Renal cortex interstitium (tissue), 11 donors: ENCODE measurements at regions not wholly inside any gene's neighbourhood (a gene's known extent, or its start where the extent isn't known, plus 50 kb on each side); places are given as distances from the start of the nearest gene placed in this dataset.

ENCODE experiments used
- DNase-seq, 11 donors: peaks; one replicate each; pipeline ENCODE4 v3.0.0-alpha.2; 2013; ENCODE audit warnings: low read depth in 9 of 11, low spot score in 4 of 11; ENCODE audit errors: extremely low read depth in 1 of 11

DNA sequence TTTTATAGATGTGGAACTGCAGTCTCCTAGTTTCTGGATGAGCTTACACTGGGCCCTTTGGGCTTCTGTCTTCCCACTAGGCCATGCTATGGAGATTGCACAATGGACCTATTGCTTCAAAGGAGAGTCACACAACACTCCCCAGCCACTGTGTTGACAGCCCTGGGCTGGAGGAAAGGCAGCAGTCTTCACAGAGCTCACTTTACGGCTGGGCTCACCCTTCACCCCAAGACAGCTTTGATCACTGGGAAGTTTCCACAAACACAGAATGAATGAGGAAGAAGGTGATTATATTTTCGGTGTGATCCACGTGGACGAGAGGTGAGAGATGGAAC lies 92.7 kb upstream of the GDF10 start:
- no peak for DNase-seq

DNA sequence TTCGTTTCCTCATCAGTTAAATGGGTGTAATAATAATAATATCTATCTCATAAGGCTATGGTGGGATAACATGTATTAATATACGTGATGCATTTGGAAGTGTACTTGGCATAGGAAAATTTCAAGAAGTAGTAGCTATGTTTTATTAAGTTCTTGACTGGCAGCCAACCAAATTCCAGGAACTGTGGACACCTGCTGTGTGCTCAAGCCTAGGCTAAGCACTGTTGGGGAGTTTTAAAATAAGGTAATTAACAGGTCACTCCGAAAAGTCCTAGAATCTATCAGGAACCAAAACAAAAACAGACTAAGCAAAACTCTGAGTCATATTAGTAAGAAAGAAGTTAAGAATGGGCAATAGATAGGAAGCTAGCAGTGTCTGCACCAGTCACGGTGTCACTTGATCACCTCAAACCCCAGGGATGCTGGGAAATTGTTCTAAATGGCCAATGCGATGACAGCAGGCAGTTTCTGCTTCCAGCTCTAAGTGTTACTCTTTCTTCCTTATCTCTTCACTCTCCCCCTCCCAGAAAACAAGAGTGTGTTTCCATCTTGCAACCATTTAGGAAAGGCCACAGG lies 92.0 kb upstream of the GDF10 start:
- DNase-seq, result no peak

DNA sequence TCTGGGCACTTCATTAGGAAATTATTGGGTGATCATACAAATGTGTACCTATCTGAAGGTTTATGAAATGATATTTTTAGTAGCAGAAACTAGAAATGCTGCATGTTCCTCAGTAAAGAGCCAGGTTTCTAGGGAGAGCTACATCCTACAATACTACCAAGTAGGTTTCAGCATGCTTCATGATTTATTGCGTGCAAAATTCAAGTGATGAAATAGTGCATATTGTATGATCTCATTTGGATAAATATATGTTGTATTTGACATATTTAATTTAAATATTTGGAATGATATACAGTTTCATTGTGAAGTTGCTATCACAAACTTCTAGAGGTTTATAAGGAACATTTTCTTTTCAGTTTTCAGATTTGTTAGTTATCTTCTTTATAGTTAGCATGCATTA lies 90.5 kb upstream of the GDF10 start:
- DNase-seq, result no peak

DNA sequence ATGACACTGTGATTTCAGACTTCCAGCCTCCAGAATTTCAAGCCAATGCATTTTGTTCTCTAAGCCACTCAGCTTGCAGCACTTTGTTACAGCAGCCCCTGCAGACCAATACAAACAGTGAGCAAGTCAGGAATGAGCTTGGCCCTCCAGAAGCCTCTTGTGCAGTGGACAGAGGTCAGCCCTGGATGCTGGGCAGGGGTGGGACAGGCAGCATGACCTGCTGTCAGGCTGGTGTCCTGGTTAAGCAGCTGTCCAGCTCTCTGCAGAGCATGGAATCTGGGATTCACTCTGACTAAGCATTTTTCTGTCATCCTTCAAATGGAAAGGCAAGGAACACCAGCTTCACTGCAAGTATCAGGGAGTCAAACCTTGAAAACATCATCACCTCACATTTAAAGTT lies 85.5 kb upstream of the GDF10 start:
- no peak for DNase-seq

DNA sequence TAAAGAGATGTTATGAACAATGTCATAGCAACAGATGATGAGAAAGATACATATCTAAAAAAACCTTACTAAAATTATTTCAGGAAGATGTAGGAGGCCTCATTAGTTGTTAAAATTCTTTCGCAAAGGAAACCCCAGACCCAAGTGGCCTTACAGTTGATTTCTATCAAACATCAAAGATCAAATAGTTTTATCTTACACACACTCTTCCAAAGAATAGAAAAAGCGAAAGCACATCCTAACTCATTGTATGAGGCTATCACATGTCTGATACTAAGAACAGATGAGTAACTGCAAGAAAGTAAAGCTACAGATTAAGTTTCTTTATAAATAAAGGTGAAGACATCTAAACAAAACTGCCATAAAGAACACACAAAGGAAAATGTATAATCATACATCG lies 82.9 kb upstream of the GDF10 start:
- no peak for DNase-seq

DNA sequence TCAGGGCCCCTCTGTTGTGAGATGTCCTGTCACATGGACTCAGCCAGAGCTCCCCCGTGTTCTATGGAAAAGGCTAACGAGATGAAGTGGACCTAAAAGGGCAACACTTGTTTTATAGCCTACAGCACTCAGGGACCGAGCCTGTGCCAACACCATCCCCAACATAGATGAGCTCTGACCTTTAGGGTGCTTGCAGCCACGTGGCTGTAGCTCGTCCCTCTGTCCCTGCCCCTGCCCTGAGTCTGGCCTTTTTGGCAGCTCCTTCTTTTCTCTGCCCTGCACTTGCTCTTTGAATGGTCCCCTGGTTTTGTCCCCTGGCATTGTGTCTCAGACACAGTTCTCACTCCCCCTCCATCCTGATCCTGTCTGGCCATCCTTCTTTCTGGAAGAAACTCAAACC lies 81.2 kb upstream of the GDF10 start:
- no peak for DNase-seq

DNA sequence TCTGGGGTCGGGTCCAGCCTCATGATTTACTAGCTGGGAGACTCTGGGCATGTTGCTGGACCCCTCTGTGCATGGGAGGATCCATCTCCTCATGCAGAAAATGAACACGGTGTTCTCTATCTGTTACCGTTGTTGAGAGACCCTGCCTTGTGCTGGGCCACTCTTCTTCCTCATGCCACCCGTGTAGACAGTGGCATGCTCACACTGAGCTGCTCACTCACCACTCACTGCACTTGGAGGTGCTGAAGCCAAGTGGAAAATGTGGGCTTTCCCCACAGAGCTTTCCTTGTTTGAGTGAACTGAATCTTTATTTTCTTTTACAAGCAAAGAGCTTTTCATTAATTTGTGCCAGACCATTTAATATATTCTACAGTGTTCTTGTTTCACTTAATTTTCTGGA lies 77.5 kb upstream of the GDF10 start:
- no peak for DNase-seq

DNA sequence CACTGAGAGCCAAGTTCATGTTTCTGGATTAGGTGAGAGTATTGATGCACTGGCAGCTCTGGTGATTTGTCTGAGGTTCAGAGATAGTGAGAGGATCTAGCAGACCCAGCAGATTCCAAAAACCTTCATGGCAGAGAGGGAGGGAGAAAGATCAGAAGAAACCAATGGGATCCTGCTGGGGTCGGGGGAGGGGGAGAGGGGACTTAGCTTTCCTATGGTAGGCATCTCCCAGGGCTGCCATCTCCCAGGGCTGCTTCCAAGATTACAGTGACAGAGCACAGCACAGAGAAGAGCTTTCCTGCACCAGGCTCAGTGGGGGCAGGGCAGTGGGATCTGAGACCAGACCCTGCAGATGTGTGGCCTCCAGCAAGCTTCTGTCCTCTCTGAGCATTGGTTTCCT lies 76.8 kb upstream of the GDF10 start:
- no peak for DNase-seq

DNA sequence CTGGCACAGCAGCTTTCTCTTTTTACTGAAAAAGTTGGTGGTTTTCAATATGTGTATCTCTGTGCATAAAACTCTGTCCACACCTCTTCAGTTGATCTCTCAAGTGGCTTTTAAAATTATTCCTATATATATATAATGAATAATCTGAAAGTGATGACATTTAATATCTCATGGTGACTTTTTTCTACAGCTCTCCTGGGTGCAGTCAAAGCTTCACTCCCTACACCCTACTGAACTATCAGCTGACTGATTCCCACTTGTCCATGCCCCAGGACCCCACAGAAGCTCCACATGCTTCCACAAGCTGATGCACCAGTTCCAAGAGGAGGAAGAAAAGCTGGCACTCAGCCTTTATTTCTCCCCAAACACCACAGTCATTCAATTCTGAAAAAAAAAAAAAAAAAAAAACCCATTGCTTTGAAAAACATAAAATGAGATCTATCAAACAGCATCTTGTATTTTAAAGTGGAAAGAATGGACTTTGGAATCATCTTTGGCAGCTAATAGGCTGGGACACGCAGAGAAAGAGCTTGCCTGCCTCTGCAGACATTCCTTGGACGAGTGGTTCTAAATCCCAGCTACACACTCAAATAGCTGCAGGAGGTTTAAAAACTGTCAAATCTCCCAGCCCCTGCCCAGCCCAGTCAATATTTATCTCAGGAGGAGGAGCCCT lies 75.3 kb upstream of the GDF10 start:
- no peak for DNase-seq

DNA sequence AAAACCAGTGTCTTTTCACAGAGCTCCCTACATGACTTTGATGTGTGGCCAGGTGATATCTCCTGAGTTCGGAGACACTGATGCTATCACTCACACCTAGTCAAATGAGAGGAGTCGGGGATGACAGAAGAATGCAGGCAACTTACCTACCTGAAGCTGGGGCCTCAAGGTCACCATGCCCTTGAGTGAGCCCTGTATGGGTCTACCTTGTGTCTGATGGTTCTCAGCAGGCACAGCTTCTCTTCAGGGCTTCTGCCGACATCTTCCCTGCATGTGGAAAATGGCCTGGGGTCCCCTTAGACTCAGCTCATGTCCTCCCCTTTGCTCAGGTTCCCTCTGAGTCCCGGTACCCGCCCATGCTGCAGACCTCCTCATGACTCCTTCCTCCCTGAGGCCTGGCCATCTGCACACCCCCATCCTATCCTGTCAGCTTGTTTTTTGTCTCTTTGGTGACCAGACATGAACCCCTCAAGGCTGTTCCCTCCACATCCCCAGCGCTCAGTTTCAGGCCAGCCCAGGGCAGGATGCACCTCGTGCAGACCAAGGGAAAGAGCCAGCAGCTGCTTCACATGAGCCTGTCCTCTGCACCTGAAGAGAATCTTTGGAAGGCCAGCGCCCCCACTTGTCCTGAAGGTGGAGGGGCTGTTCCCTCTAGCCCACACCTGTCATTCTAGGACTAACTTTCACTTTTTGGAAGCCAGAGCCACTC lies 74.6 kb upstream of the GDF10 start:
- no peak for DNase-seq

DNA sequence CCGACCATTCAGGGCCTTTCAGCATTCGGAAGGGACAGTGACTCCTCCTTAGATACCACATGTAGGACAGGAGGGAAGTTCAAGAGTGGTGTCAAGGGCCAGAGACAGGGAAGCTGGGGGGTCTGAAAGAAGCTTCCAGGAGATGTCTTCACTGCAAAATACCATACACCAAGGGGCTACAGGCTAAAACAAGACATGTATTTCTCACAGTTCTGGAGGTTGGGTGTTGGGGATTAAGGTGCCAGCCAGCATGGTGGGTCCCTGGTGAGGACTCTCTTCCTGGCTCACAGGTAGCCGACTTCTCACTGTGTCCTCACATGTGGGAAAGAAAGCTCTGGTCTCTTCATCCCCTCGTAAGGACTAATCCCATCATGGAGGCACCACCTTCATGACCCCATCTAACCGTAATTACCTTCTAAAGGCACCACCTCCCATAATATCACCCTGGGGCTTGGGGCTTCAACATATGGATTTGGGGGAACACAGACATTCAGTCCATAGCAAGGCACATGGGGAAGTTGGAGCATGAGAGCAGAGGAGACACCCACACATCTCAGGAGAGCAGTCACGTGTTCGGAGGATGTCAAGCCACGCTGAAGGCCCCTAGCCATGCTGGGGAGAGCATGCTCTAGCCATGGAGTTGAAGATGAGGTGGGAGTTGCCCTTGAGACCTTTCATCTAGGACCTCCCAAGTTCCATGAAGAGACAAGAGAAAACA lies 73.9 kb upstream of the GDF10 start:
- DNase-seq, result no peak

DNA sequence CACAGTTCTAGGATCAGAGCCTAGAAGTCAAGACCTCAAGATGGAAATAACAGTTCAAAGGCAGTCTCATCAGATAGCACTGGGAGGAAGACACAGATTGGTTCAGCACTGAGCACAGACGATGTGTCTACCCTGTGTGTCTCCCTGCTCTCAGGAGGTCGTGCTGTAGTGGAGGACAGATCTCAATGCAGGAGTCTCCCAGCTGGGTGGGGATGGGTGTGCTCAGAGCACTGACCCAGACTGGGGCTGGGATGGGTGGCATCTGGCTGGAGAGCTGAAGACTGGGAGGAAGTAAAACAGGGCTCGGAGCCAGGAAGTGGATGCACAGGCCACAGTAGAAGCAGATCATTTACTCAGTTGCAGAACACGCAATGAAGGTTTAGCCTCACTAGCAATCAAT lies 69.5 kb upstream of the GDF10 start:
- no peak for DNase-seq

DNA sequence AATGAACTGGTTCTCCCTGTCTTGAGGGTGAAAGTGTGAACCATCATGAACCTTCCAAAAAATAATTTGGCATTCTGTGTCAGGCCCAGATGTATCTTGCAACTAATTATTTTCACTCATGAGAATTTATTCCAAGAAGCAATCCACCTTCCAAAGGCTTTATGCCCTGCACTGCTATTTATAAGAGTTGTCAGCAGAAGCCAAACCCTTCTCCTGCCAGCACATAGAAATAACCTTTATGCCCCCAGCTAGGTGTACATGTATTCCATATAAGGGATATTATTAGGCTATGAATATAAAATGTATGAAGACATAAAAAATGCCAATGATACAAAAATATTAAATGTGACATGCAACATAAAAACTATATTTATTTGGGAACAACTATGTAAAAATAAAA lies 69.0 kb upstream of the GDF10 start:
- DNase-seq, result no peak

DNA sequence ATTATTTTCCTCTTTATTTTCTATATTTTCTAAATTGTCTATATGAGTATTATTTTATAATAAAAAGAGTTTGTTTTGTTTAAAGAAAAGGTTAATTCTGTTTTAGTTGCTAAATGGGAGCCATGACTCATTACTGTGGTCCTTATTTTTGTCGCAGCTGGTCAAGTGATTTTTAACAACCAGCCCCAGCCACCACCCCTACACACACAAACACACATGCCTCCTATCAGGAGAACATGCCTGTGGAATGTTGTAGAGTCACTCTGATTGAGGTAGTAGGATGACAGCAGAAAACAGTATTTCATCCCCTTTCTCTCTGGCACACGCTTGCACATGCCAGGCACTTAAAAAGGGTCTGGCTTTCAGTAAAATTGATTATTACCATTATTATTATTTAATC lies 68.6 kb upstream of the GDF10 start:
- no peak for DNase-seq

DNA sequence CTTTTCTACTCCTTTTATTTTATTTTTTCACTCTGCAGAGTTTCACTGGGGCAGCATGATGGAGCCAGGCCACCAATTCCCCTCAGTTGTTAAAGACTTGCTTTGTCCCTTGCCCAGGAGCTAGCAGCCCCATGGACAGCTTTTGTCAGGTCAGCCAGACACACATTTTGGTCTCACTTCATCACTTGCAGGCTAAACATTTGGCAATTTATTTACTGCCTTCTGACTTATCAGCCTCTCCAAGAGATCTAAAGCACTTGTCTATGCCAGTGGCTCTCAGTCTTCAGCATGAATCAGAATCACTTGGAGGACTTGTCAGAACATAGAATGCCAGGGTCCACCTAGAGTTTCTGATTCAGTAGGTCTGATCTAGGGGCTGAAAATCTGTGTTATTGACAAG lies 66.4 kb upstream of the GDF10 start:
- no peak for DNase-seq

DNA sequence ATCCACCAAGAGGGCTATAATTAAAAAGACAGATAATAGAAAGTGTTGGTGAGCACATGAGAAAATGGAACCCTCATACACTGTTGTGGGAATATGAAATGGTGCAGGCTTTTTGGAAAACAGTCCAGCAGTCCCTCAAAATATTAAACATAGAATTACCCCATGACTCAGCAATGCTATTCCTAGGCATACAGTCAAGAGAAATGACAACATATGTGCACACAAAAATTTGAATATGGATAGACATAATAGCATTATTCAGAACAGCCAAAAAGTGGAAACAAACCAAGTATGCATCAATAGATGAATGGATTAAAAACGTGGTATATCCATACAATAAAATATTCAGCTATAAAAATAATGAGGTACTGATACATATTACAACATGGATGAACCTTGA lies 64.5 kb upstream of the GDF10 start:
- DNase-seq, result no peak

DNA sequence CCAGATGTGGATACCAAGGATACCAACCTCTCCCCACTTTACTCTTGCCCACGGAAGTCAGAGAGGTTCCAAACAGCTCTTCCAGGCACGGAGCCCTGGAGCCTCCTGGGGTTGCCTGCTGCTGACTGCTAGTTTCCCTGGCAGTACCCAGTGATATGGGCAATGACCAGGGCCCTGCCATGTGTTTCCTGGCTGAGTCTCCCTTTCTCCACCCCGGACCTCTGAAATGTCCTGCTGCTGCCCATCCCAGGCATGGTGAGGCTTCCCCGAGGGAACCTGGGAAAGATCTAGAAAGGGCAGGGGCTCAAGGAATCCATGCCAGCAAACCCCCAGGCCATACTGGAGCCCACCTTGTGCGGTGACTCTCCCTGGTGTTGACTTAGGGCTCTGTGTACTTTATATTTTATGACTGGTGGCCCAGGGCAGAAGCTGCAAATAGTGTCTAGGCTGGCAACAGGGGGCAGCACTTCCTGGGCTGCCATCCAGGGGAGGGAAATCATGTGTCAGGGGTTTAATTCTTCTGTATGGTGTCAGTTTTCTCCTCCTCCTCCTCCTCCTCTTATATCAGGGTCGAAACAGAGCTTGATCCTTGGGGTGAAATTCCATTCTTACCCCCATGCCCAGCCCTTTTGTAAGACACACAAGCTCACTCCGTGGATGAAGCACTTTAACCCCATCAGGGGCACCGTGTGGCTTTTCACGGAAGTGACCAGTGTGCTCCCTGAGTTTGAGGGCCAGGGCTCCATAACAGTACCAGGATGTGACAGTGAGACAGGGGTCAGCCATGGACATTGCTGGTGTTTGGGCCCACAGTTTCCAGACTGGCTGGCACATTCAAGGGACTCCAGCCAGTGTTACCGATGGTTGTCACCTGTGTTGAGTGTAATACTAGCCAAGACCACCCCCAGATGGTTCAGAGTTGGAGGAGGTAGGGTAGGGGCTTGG lies 62.4 kb upstream of the GDF10 start:
- no peak for DNase-seq

DNA sequence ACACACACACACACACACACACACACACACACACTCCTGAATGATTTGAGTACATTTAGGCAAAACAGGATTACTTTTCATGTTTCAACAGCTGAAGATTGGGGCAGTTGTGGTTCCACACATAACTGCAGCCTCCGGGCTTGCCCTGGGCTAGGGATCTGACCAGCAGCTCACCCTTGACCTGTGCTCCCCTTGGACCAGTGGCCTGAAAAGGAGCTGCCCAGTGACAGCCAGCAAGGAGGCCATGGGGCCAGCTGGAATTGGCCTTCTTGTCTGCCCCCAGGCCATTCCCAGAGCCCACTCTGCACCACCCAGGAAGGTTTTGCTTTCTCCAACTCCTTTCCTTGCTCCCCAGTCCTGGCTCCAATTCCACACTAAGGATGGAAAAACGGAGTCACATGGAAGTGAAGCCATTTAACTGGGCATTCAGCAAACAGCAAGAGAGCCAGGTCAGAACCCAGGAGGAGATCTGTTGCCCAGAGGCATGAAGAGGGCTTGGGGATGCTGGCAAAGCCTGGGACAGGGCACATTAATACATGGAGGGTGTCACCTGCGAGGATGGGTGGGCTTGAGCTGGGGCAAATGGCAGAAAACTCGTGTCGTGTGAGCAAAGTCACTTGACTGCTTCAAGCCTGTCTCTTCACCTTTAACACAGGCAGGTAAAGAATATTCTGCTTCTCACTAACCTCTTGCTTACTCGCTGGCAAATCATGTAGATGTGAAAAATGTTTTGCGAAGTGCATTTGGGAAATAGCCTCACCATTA lies 61.5 kb upstream of the GDF10 start:
- no peak for DNase-seq

DNA sequence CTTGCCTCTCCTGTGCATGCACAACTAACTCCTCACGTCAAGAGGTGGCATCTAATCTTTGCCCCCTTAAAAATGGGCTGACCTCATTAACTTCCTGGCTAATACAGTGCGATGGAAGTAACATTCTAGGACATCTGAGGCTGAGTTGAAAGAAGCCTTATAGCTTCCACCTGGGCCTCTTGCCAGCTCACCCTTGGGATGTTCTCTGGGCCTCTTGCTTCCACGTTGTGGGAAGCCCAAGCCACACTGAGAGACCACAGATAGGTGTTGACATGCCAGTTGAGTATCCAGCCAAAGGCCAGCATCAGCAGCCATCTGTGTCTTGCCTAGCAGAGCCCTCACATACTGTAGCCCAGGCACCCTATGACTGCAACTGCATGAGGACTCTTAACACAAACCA lies 60.8 kb upstream of the GDF10 start:
- no peak for DNase-seq
